NCI-H2029 (cell line): ENCODE measurements at regions not wholly inside any gene's neighbourhood (a gene's known extent, or its start where the extent isn't known, plus 50 kb on each side); places are given as distances from the start of the nearest gene placed in this dataset.
"Not testable (repeated sequence)": the region's sequence is repeated elsewhere in the genome, so short reads cannot be mapped to it uniquely, and the experiment has no call there.

Experiments
- DNase-seq: peaks from one replicate; lab custom pipeline; 2025; lab: John Stamatoyannopoulos, UW

DNA sequence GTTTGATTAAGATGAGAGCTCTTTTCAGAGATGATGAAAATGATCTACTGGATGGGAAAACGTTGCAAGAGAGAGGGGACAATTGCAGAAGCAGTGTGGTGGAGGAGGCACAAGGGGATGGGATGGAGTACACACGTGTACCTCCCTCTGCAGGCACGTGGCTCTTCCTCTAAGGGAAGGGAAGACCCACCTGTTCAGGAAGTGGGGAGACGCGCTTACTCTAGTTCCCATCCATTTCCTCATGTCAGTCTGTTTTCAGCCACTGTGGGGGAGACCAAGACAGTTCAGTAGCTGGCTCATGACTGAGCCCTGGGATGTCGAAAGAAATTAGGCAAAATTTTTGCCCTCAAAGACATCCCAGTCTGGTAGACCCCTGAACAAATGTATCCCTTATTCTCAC is 619.2 kb upstream of the CLINT1 start:
- DNase-seq = no peak

DNA sequence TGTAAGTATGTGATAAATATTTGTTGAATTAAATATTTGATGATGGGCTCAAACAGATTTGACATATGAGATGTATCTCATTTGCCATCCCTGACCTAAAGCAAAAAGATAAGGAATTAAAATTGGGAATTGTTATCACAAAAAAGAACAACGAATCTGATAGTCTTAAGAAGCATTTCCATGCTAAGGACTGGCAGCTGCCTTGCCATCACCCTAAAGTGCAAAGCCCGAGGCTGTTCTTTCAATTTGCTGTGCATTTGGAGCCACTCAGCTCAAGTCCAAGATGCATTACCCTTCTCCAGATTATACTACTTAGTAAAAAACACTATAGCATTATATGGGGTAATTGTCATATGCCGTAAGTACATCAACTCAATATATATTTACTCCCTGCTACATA is 618.3 kb upstream of the CLINT1 start:
- DNase-seq = no peak

DNA sequence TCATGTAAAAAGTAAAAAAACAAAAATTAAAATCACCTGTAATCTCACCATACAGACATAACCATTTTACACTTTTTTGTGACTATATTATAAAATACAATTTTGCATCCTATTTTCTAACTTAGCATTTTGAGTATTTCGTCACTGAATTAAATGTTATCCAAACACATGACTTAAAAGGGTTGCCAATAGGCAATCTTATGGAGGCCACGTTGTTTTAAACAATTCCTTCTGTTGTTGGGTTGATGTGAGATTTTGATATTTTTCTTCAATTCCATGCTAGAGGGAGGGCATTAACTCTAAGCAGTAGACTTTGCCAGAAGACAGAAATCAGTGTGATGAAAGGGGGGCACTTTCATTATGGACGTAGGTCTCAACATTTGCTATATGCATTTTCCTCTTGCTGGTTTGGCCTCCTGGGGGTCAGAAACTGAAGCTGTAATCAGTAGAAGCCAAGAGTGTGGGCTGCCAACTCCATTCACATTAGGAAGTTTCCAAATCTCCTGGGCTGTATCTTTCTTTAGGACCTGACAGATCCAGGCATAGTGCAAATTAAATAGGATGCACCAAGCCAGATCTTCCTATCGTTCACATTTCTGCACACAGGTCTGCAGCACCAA is 614.2 kb upstream of the CLINT1 start:
- no peak for DNase-seq

DNA sequence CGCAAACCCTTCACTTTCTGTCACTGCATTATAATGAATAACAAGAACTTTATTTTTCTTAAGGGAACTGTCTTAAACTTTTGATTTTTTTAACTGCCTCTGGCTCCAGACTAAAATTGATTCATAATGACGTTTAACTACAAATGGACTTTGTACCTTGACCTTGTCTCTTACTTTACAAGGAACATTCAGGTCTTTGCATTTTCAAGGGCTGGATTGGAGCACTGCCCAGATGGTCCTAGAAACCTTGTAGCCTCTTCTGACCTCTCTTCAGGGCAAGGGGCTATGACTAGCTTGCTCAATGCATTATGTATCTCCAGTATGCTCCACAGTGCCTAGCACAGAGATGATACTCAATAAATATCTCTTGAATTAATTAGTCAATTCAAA is 612.6 kb upstream of the CLINT1 start:
- no peak for DNase-seq

DNA sequence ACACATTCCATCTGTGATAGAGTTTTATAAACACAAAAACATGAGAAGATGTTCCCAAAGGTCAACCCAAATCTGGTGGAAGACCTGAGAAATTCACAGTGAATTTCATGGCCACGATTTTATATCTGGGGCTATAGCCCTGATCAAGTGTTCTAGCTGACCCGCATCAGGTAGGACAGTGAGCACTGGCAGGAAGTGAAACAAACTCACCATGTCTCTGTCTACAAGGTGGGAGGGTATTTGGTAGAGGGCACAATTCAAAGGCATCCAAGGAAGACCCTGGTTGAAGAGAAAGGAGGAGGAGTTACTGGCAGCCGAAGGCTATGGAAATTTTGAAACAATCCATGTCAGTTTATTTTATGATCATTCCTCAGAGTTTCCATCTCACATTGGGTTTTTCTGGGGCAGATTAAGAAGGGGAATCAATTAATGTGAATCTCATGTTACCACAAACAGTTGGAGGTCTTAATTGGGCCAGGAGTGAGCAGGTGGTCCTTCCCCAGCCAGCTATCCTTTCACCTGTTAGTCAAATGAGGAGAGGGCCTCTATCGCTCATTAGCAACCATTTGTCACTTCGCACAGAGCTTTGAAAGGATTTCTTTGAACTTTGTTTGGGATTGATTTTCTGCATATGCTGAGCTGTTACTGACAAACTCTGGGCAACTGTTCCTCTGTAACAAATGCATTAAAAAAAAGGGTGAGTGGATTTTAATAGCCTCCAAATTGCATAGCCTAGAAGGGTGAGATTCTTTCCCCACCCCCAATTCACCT is 612.0 kb upstream of the CLINT1 start:
- DNase-seq = no peak

DNA sequence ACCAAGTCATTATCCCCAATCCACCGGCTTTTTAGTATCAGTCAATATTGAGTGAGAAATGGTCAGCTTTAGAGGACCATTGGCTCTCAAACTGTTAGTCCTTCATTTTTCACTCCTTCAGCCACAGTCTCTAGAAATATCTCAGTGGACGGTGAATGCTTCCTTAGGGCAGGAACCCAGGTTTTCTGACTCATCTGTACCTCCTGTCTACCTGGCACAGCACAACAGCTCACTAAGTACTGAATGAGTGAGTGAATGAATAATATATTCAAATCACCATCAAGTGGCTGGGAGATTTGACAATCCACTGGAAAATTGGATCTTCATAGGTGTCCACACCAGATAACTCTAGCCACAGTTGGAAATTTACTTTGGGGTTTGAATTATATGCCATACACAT is 609.5 kb upstream of the CLINT1 start:
- no peak for DNase-seq

DNA sequence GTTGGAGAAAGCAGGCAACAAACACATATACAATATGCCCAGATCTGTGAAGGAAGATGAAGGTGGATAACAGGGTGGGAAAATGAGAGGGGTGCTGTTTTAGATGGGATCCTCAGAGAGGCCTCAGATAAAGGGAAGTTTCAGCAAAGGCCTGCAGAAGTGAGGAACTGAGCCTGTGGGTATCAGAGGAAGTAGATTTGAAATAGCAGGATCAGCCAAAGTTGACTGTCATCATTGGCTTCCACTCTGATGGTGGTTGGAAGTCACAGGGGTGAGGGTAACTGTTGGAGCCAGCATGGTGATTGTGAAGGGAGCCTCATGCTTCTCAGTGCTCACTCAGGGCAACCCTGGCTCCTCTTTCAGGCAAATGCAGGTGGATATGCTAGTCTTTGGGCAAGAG is 607.2 kb upstream of the CLINT1 start:
- no peak for DNase-seq

DNA sequence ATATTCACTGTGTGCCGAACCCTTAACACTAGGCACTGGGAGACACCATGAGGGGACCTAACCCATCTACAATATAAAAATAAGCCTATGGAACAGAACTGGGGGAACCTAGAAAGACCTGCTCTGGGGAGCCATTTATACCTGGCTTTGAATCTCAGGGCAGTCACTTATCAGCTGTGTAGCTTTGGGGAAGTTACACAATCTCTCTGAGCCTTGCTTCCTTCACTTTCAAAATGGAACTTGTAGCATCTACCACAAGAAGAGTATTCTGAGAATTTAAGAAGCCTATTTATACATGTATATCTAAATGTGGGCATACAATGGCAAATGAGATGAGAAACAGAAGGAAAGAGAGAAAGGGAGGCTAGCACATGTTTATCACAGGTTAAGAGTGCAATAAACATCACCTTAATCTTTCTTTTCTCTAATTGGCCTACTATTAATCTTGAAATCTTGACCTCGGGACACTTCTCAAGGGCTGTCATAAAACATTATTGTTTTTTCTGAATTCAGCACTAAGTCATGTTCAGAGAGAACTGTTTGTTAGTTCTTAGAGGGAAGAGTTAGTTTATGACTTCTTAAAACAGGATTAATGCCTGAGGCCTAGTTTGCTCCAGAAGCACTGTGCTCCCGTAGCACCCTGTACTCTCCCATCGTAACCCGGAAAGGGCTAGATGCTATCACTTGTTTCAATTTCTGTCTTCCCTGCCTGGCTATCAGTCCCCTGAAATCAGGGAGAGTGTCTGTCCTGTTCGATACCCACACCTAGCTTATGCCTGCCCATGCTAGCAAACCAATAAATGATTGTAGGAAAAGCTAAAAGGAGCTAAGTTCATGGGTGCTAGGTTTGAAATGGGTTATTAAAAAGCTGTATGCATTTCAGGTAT is 606.4 kb upstream of the CLINT1 start:
- no peak for DNase-seq

DNA sequence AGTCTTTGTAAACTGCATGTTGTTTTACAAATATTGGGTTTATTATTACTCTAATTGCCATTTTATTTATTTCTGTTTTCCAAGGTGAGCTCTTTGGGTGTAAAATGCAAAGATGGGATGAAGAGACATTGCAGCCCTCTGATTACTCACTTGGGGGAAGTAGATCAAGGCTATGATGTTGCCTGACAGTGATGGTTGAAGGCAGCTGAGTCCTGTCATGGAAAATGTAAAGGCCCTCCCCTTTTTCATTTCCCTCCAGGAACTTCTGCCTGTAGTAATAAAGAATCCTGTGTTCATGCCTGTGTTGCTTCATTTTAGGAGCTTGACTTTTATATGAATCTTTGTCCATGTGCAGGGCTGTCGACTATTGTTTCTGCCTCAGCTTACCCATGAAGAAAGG is 605.4 kb upstream of the CLINT1 start:
- DNase-seq = no peak

DNA sequence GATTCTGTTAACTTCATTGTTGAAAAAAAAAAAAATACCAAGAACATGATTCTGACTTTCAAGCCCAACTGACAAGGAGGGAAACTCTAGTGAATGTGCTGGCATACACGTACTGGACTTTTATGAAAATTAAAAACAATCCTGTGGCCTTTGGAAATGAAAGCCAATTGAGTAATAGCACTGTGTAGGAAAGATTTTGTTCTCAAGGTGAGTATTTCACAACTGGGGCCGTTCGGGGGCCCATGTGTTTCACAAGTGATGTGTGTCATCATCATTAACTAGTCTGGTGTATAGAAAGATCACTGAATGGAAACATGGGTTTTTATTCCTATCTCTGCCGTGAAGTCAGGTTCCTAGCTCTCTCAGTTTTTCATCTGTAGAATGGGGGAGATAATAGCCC is 605.0 kb upstream of the CLINT1 start:
- no peak for DNase-seq

DNA sequence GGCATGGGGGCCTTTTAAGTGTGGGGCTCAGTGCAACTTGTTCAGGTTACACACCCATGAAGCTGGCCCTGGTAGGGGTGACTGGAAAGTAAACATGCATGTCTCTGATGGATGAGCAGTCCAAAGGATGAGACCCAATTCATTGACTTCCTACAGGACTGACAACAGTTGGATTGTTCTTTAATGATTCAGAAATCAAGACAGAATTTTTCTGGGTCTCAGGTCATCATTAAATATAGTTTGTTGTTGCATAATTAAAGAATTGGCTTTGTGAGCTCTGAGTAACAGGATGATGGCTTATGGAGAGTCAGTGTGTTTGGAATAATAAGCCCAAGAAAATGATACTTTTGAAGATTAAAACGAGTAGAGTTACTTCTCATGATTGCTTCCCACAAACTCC is 604.2 kb upstream of the CLINT1 start:
- DNase-seq = no peak

DNA sequence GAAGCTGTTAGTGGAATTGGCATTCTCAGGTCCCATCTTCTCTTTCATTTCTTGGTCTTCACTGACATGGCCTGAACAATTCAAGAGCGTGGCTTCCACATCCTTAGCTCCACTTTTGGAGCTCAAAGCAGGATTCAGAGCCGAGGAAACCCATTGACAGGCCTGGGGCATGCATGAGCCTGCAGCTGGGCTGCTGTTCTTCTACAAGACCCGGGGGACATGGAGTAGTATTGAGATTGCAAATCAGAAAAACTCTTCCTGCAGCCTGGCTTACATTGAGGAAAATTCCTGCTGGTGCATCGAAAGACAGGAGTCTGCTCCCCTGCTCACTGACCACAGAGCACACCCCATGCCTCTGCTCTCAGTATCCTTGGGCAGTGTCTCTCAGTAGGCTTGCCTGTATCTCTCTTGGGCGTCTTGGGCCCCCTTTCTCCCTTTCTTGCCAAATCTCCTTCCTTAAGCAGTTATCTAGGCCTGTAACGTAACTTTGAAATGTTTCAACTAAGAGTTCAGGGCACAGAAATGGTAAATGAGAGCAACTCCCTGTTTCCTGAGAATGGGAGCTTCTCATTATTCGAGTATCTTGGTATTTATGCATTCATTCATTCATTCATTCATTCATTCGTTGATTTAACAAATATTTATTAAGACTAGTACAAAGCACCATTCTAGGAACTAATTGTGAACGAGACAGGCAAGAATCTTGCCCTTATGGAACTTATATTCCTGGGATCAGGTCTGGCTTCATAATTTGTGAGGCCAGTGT is 603.6 kb upstream of the CLINT1 start:
- DNase-seq = no peak

DNA sequence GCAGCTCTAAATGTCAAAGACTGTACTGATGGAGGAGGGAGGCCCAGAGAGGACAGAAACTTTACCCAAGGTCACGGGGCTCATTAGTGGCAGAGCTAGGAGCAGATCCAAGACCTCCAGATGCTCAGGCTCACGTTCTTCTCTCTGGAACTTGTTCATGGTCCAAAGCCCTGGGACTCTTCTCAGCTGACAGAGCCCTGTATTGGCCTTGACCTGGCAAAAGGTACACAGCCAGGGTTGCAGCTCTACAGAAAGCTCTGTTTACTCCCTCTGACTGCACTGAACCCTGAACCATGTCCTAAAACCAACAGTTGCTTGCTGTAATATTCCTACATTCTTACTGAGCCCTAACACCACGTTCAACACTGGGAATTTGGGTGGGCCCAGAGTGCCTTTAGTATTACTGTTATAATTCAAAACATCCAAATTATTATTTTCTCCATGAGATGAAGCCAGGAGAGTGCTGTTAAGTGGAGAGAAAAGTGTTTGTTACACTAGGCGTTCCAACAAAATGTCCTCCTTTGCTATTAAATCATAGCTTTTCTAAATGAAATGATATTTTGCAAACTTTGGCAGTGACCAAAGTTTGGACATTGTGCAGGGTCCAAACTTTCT is 602.4 kb upstream of the CLINT1 start:
- no peak for DNase-seq

DNA sequence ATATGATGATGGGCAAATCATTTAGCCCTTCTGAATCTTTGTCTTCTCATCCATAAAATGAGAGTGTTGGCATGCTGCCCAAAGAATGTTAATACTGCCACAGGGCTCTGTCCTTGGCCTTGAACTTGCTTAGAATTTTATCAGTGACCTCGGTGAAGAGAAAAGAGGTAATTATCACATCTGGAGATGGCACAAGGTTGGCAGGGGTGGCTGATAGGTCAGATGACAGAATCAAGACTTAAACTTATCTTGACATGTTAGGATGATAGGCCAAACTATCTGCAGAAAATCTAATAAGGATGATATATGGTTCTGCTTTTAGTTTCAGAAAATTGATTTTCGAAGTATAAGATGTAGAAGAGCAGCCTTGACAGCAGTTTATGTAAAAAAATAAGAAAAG is 599.1 kb upstream of the CLINT1 start:
- DNase-seq = no peak

DNA sequence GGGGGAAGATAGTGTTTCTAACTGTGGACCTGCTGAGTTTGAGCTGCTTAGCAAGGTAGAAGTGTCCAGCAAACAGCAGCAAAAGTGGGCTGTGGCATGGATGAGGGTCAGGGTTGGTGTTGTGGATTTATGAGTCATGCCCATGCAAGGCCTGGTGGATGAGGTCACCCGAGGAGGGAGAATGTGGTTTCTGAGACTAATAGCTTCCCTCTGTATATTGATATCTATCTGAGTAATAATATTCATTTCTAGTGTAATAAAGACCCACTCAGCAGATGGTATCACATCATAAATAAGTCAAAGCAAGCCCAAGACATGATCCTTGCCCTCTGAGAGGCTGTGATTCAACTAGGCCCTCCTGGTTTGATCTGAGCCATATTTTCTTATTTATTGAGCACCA is 597.8 kb upstream of the CLINT1 start:
- no peak for DNase-seq

DNA sequence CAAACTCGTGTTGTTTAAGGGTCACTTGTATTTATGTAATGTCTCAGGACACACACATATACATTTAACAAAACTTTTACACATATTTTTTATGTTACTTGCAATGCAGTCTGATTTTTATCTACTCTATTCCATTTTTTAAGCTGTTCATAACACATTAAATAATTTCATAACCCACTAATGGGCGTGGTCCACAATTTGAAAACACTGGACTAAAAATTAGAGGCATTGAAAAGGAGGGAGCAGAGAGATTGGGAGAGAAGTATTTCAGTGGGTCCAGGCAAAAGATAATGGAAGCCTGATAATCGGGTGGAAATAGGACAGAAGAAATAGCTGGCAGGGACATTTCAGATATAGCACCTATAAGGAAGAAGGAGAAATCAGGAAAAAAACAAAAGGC is 597.3 kb upstream of the CLINT1 start:
- DNase-seq = no peak

DNA sequence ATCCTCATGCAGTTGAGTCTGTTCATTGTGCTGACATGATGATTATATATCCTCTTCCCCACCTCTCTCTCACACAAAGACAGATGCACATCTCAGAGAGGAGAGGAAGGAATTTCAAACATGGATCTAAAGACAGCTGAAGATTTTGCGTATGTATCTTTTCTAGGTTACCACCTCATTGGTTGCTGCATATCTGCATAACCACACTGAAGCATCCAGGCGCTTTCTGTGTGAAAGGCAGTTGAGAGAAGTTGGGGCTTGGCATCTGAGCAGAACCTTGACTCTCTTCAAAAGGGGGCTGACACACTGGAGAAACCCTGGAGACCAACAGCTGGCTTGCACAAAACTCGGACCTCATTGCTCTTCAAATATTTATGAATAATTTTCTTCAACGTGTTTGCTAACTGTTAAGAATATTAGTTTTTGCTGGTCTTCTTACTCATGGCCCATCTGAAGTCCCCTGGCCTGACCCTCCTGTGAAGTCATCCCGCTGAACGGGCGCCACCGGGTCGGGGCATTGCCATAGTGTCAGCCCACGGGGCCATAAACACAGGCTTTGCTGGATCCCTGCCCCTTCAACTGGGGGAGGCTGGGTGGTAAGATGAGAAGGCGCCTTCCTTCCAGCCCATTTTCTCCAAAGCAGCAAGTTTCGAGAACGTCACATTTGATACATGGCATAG is 593.2 kb upstream of the CLINT1 start:
- no peak for DNase-seq

DNA sequence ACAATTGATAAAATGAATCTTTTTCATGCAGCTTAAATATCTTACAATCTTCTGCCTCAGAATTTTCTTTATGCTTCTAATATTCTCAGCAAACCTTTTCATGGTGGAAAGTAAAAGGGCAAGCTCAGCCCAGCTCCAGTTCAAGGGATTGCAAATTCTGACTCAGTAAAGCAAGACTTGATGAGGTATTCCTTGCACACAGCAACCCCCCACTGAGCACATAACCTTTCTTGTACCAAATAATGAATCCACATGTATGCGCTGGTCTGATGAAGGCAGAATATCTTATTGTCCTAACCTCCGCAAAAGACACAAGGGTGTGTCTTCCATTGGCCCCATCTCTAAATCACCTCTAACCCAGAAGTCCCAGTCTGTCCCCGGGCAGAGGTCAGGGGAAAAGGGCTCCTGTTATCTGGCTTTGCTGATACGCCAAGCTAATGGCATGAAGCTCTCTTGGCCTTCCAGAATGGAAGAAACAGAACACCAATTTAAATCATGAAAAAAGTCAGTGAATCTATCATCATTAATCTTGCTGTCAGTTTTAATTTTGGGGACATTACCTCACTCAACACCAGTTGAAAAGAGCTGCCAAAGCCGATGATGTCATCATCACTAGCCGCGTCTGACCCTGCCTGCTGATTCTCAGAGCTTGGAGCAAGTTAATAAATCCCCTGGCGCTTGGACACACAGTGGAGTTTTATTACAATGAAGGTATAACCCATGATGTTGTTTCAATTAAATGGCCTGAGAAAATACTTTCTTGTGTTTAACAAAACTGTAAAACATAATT is 592.5 kb upstream of the CLINT1 start:
- no peak for DNase-seq

DNA sequence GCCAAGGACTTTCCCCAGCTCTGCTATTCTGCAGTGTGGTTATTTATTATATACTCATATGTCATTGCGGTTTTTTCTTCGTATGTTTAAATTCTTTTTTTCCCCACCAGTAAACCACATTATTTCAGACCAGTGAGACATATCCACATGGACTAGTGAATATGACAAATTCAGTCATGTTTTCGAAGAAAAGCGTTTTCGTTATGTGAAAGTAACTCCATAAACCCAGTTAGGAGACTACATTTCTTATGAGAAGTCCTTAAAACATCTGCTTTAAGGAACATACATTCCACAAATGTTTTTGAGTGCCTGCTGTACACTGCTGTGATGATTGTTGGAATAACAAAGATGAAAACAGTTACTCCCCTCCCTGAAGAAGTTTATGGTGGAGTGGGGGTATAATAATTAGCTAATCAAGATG is 591.8 kb upstream of the CLINT1 start:
- no peak for DNase-seq

DNA sequence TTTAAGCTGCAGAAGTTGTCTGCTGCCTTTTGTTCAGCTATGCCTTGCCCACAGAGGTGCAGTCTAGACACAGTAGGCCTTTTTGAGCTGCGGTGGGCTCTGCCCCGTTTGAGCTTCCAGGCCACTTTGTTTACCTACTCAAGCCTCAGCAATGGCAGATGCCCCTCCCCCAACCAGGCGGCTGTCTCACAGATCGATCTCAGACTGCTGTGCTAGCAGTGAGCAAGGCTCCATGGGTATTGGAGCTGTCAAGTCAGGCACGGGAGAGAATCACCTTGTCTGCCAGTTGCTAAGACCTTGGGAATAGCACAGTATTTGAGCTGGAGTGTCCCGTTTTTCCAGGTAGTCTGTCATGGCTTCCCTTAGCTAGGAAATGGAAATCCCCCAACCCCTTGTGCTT is 587.8 kb upstream of the CLINT1 start:
- not testable (repeated sequence) for DNase-seq
